ENCODE measurements at regions not wholly inside any gene's neighbourhood (a gene's known extent, or its start where the extent isn't known, plus 50 kb on each side); places are given as distances from the start of the nearest gene placed in this dataset.

DNA sequence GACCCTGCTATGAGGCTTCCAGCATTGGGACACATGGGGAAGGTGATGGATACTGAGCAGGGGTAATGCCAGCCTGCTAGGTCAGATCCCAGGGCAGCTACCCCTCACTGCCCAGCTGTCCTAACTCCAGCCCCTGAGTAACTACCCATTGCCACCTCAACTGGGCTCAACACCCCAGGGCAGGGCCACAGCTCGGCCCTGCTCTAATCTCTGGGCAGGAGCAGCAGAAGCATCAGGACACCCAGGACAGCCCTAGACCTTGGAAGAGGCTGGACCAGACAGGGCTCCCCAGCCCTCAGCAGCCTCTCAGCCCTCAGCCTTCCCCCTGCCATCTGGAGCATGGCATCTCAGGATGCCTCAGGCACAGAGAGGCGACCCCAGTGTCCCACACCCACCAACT lies 67.4 kb upstream of the TOP1 start:
- TF ChIP-seq, protein P1, sequence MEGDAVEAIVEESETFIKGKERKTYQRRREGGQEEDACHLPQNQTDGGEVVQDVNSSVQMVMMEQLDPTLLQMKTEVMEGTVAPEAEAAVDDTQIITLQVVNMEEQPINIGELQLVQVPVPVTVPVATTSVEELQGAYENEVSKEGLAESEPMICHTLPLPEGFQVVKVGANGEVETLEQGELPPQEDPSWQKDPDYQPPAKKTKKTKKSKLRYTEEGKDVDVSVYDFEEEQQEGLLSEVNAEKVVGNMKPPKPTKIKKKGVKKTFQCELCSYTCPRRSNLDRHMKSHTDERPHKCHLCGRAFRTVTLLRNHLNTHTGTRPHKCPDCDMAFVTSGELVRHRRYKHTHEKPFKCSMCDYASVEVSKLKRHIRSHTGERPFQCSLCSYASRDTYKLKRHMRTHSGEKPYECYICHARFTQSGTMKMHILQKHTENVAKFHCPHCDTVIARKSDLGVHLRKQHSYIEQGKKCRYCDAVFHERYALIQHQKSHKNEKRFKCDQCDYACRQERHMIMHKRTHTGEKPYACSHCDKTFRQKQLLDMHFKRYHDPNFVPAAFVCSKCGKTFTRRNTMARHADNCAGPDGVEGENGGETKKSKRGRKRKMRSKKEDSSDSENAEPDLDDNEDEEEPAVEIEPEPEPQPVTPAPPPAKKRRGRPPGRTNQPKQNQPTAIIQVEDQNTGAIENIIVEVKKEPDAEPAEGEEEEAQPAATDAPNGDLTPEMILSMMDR (IDR thresholded peaks at IDR 0.05) = no peak
- TF ChIP-seq POLR2A (IDR thresholded peaks at IDR 0.05) = no peak
